Activated CD4-positive, alpha-beta T cell treated with anti-CD3 and anti-CD28 coated beads, Interleukin-10, Interleukin-2, amounts not matched to agents 100 ng/mL and 50 ng/mL, durations not matched to agents 16 hours and 8 hours (primary cell): ENCODE measurements at regions not wholly inside any gene's neighbourhood (a gene's known extent, or its start where the extent isn't known, plus 50 kb on each side); places are given as distances from the start of the nearest gene placed in this dataset.

Experiments
- DNase-seq: peaks from one replicate; pipeline ENCODE4 v3.0.0-alpha.2; 2020

DNA sequence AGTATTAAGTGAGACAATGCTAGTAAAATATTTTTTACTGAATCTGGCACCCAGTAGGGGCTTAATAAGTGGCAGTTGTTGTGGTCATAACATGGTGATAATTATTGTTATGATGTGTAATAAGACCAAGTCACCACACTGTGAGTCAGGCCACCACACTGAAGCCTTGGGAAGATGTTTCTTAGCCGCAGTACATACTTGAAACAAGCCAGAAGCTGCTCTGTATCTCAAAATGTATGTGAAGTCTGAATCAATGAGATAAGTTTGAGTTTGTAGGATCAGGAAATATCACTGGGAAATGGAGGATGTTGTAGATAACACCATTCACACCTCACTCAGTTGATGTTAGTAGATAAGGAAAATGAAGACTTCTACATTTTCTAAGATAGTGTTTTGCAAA is 51.3 kb upstream of the PTPN3 start:
- DNase-seq = no peak

GRCh38 chr9:109551651-109552050 is 53.5 kb upstream of the PTPN3 start:
- DNase-seq = no peak

GRCh38 chr9:109555215-109555614 is 57.1 kb upstream of the PTPN3 start:
- no peak for DNase-seq

- no peak for DNase-seq
Observed at GRCh38 chr9:109556061-109556460, 58.0 kb upstream of the PTPN3 start.

DNA sequence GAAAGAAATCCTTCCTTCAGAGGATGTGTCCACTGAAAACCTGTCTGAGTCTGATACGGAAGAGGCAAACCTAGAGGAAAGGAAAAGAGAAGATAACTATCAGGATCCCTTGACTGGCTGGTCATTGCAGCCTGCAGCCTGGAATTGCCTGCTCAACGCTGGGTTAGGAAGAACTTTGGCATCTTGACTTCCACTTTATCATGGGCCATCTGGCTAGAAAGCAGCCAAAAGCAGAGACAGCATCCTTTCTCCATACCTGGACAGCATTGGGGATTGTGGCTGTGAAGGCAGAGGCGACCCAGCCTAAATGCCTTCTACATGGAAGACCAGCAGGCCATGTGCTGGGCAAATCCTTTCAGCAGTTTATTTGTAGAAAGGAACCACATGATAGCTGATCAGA is 58.7 kb upstream of the PTPN3 start:
- no peak for DNase-seq

DNA sequence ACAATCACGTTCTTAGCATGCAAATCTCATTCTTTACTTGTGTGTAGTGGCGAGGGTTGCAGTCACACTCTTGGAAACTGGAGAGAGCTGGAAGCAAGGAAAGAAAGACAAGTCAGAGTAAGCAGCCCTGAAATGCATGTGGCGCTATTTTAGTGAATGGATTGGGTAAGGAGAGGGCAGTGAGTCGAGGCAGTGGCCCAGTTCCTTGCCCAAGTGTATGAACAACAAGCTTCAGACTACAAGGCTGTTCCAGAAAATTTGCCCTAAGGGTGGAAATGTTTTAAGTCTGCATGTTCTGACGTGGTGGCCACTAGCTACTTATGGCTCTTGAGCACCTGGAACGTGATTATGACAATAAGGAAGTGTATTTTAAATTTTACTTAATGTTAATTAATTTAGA is 59.4 kb upstream of the PTPN3 start:
- no peak for DNase-seq

- DNase-seq = no peak
Observed at GRCh38 chr9:109558718-109559151, 60.6 kb upstream of the PTPN3 start.

GRCh38 chr9:109560470-109561132 is 62.5 kb upstream of the PTPN3 start:
- no peak for DNase-seq

GRCh38 chr9:109561137-109561536 is 63.0 kb upstream of the PTPN3 start:
- no peak for DNase-seq

GRCh38 chr9:109568089-109568488 is 70.0 kb upstream of the PTPN3 start:
- no peak for DNase-seq

DNA sequence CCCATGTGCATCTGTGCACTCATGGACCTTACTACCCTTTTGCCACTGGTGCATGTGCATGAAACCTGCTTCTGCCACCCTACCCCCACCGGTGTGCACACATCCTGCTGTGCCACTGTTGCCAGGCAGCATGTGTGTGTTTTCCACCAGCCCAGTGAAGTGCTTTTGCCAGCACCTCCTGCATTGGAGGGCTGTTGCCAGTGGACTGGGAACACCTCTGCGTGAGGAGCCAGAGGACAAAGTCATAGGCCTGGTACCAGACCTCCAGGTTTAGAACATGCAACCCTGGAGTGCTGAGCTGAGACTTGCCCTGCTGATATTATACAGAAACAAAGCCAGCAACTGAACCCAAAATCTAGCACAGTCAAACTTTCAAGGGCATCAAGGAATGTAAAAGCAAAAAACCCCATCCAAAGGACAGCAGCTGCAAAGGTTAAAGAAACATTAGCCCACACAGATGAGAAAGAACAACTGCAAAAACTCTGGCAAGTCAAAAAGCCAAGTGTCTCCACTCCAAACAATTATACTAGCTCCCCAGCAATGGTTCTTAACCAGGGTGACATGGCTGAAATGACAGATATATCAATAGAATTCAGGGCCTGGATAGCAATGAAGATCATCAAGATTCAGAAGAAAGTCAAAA is 70.6 kb upstream of the PTPN3 start:
- no peak for DNase-seq

GRCh38 chr9:109574061-109574882 is 76.2 kb upstream of the PTPN3 start:
- peak; percentile 52 for DNase-seq

GRCh38 chr9:109576762-109577161 is 78.7 kb upstream of the PTPN3 start:
- no peak for DNase-seq

DNA sequence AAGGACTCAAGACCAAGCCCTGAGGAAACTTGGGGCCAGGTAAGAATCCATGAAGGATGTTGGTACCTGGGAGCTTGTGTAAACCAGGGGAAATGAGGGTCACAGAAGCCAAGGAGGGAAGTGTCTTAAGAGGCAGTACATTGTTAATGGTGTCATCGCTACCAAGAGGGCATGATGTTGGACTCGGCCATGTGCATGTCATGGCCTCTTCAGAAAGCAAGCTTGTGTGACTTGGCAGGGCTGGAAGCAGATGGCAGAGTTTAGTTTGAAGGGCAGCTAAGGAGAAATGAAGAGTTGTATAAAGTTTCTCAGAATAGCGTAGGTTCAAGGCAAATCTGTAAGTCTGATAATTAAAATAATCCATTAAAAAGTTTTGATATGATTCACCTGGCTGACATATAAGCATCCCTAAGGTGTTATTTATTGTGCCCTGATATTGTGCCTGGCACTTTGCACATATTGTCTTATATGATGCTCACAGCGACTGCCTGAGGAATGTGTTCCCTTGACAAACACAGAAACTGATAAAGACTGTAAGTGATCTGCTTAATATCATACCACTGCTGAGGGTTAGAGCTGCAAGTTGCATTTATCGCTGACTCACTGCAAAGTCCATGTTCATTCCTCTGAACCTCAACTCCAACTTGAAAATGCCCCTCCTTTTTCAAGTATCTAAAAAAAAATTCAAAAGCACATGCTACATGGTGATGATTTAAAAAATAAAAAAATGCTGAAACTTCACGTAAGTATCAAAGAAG is 81.3 kb upstream of the PTPN3 start:
- no peak for DNase-seq

DNA sequence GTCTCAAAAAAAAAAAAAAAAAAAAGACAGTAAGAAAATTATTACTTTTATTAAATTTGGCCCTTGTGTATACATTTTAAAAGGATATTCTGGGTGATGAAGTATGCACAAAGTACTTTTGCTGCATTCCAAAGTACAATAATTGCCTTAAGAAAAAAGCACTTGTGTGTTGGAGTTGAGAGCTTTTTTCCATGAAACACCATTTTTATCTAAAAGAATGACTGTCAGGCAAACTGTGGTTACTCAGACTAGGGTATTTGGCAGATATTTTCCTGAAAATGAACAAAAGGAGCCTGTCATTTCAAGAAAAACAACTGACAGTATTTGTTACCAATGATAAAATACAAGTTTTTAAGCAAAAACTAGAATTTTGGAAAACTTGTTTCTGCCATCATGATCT is 84.3 kb upstream of the PTPN3 start:
- no peak for DNase-seq

GRCh38 chr9:109584205-109584604 is 86.1 kb upstream of the PTPN3 start:
- DNase-seq = no peak

- no peak for DNase-seq
Observed at GRCh38 chr9:109585796-109586195, 87.7 kb upstream of the PTPN3 start.

- no peak for DNase-seq
Observed at GRCh38 chr9:109586993-109587392, 88.9 kb upstream of the PTPN3 start.

GRCh38 chr9:109588415-109588814 is 90.3 kb upstream of the PTPN3 start:
- DNase-seq = no peak

- DNase-seq = no peak
Observed at GRCh38 chr9:109590966-109591365, 92.9 kb upstream of the PTPN3 start.

GRCh38 chr9:109591691-109592090 is 93.6 kb upstream of the PTPN3 start:
- no peak for DNase-seq

- no peak for DNase-seq
Observed at GRCh38 chr9:109593612-109594011, 95.5 kb upstream of the PTPN3 start.

- no peak for DNase-seq
Observed at GRCh38 chr9:109597496-109597895, 99.4 kb upstream of the PTPN3 start.
